HG03135 (cell line): ENCODE measurements at regions not wholly inside any gene's neighbourhood (a gene's known extent, or its start where the extent isn't known, plus 50 kb on each side); places are given as distances from the start of the nearest gene placed in this dataset.

Source experiments
- ATAC-seq: cut with Tn5 transposase; IDR thresholded peaks from one replicate; pipeline ENCODE4 v1.9.1; 2021; ENCODE audit warnings: mild to moderate bottlenecking, moderate library complexity; ENCODE audit not compliant: unreplicated experiment

GRCh38 chr10:116792817-116793216 is 50.5 kb upstream of the HSPA12A start:
- ATAC-seq: no peak

GRCh38 chr10:116796469-116796868 is 52.8 kb upstream of the ENO4 start:
- ATAC-seq: no peak

DNA sequence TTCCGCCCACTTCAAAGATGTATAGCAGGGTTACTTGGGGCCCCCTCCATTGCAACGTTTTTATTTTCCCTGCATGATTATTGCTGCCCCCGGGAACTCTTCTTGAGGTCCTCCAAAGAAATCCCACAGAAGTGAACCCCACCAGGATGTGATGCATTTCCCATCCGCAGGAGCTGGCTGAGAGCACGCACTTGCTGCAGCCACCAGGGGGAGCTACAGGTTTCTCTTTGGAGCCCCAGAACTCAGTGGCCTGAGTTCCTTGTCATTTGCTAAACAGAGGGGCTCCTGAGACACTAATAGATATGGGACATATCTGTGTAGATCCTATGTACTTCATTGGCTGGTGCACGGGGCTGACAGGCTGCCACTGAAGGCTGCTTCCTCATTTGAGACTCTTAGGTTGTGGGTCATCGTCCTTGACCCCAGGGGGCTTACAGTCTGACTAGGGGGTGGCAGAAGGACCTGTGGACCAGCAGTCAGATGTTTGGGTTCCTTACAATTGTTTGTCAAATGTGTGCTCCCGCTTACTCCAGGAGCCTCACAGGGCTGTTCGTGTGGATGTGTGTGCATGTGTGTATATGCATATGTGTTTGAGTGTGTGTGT is 52.3 kb upstream of the ENO4 start:
- ATAC-seq: peak; percentile 63

DNA sequence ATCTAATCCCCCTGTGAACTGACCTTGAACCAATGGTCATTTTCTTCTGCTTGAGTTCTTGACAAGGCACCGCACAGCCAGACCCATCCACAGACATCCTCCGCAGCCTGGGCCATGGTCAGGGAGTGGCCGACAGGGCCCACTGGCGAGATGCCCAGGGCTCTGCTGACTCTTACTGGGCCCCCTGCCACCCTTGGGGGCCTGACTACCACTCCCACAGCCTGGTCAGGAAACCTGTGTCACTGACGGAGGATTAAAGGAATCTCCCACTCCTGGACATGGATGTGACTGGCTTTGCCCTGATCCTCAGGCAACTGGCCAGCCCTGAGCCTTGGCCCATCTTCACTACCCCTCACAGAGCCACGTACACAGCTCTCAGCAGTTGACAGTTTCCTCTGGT is 50.4 kb upstream of the ENO4 start:
- no peak for ATAC-seq
